GM12801 (cell line): ENCODE measurements at regions not wholly inside any gene's neighbourhood (a gene's known extent, or its start where the extent isn't known, plus 50 kb on each side); places are given as distances from the start of the nearest gene placed in this dataset.

Source experiments
- CTCF ChIP-seq: IDR thresholded peaks from one replicate; pipeline ENCODE4 v1.5.1; 2011; ENCODE audit warnings: control low read depth; ENCODE audit not compliant: insufficient read length; ENCODE audit errors: extremely low read depth

DNA sequence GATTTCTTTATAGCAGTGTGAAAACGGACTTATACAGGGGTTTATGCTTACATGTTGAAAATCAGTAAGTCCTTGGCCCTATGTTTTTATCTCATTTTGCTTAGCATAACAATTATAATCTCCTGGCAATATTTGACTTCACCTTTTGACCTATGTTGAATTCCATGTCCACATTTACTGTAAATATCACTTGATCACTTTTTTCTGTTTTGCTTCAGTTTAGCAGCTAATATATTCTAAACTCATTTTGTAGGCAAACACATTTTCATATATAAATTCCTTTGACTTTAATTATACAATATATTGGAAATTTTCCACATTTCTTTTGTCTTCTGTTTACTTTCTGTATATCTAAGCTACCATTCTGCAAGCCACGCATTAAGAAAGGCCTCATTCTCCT, 674.0 kb downstream of the MAT2B start:
- no peak for TF ChIP-seq CTCF

DNA sequence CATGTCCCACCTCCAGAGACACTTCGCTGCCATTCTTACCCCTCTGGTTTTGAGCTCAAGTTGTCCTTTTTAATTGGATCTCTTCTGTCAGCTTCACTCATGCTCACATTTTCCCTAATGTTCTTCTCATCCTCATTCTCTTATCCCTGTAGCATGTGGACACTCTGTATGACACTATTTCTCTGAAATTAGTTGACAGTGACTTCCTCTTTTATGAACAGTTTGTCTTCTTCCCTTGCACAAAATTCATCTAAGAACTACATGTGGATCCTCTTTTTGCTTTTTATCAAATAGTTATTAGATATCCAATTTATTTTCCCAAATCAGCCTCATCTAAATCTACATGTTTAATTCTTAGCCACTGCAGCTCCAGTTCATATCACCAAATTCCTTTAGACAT, 676.2 kb downstream of the MAT2B start:
- no peak for TF ChIP-seq CTCF

DNA sequence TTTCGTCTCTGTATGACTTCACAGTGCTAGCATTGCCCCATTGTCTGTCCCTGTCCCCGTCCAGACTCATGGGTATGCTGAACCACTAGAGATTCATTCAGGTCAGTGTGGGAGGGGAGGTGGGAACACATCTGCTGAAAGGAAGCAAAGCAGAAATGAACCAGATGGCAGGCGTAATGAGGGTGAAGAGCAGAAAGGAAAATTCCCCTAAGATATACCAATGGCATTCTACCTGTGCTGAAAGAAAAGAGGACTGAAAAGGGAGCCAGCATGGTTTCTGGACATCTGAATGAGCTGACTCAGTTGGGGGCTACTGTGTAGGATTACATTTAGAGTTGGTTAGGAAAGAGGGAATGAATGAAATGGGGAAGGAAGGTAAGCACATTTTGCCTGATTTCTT, 678.7 kb downstream of the MAT2B start:
- no peak for TF ChIP-seq CTCF

- TF ChIP-seq CTCF: no peak
Observed at GRCh38 chr5:164185000-164185399, 679.6 kb downstream of the MAT2B start.

GRCh38 chr5:164186550-164186949, 681.1 kb downstream of the MAT2B start:
- TF ChIP-seq CTCF: no peak

GRCh38 chr5:164187785-164188184, 682.4 kb downstream of the MAT2B start:
- TF ChIP-seq CTCF: no peak

DNA sequence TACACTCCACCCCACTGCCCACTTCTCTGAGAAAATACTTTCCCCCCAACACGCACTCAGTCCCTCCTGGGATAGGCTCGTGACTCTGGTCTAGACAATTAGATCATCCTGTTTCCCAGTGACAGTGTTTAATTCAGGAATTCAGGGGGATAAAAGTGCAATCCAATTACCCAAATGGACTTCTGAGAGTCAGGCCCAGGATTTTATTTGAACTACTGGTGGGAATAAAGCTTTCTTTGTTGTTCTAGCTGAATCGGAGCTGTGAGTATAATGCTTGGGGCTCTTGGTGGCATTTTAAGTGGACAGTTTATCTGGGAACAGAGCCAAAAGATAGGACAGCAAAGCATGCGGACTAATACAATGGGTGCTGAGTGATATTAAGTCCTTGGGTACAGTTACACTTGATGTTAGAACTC, 683.3 kb downstream of the MAT2B start:
- TF ChIP-seq CTCF: no peak

- TF ChIP-seq CTCF: no peak
Observed at GRCh38 chr5:164191240-164191639, 685.8 kb downstream of the MAT2B start.
